ENCODE measurements at regions not wholly inside any gene's neighbourhood (a gene's known extent, or its start where the extent isn't known, plus 50 kb on each side); places are given as distances from the start of the nearest gene placed in this dataset.

DNA sequence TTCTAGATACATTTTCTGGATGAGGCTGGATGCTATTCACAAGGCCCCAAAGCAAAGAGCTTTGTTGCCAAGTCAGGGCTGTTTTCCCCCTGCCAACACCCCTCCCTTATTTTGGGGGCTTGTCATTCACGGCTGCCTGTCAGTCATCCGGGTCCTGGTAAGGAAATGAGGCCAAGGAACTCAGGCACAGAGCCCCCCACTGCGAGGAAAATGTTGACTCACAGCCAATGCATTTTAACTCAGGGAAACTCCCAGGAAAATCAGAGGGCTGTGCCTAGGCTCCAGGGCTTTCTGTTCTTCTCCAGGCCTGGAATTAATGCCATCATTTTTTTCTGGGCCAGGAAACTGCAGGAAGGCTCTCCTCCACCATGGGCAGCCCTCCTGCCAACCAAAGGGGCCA lies 241.1 kb downstream of the SMAD2 start:
- ChIA-PET CTCF (ENCODE audit: unreplicated experiment) (no interaction called here), POLR2A (no interaction called here)
- Histone ChIP-seq H3K27ac (ENCODE audit: low read depth, low read length, poor library complexity, severe bottlenecking) (no peak overlapping the region), H3K36me3 (ENCODE audit: insufficient read depth, low read length) (no peaks in the 10 kb centered on the region), H3K4me3 (ENCODE audit: low read depth, low read length, poor library complexity, severe bottlenecking) (no peak overlapping the region), H3K79me2 (ENCODE audit: insufficient read depth, low read depth, low read length) (no peaks in the 10 kb centered on the region), H4K20me1 (ENCODE audit: insufficient read depth, low read length) (no peaks in the 10 kb centered on the region), H3K9me3 (ENCODE audit: low read length) (no peaks in the 10 kb centered on the region), H3K9me2 (ENCODE audit: insufficient read depth, low read length) (no peaks in the 10 kb centered on the region), H2AFZ (ENCODE audit: low read length) (no peak overlapping the region), H3K4me2 (ENCODE audit: low read length) (no peak overlapping the region), H3K4me1 (ENCODE audit: insufficient read depth, low read length, poor library complexity, severe bottlenecking) (no peaks in the 10 kb centered on the region)
- TF ChIP-seq, protein P1, sequence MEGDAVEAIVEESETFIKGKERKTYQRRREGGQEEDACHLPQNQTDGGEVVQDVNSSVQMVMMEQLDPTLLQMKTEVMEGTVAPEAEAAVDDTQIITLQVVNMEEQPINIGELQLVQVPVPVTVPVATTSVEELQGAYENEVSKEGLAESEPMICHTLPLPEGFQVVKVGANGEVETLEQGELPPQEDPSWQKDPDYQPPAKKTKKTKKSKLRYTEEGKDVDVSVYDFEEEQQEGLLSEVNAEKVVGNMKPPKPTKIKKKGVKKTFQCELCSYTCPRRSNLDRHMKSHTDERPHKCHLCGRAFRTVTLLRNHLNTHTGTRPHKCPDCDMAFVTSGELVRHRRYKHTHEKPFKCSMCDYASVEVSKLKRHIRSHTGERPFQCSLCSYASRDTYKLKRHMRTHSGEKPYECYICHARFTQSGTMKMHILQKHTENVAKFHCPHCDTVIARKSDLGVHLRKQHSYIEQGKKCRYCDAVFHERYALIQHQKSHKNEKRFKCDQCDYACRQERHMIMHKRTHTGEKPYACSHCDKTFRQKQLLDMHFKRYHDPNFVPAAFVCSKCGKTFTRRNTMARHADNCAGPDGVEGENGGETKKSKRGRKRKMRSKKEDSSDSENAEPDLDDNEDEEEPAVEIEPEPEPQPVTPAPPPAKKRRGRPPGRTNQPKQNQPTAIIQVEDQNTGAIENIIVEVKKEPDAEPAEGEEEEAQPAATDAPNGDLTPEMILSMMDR (conservative IDR thresholded peaks at IDR 0.05; ENCODE audit: low read length) = no peak
- TF ChIP-seq EZH2phosphoT487 (IDR thresholded peaks at IDR 0.05; ENCODE audit: borderline replicate concordance, low read depth, low read length) = no peak
- intact Hi-C loops (cut with micrococcal nuclease; ENCODE audit: unreplicated experiment) = no loop called here
- BruUV-seq (replicated peaks) = no TSS peak
- DNase-seq (ENCODE audit: low spot score) = no peak

DNA sequence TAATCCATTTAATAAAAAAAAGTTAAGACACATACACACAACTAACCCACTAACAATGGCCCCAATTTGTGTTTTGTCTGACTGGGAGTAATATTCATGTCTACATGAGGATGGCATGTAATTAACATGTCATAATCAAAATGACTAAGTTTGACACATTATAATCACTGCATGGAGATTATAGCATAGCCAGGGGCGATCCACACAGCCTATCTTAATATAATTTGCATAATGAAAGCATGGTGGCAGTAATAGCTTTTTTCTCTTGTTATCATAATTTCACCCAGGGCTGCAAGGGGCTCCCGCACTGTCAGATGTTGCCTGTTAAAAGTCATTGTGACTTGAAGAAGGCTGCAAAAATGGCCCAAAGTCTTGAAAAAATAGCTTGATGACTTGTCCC lies 243.7 kb downstream of the SMAD2 start:
- TF ChIP-seq, protein P1 (conservative IDR thresholded peaks at IDR 0.05; ENCODE audit: low read length) = no peak
- no peak for TF ChIP-seq EZH2phosphoT487 (IDR thresholded peaks at IDR 0.05; ENCODE audit: borderline replicate concordance, low read depth, low read length)
- Histone ChIP-seq H3K9me3 (ENCODE audit: low read length) (no peaks in the 10 kb centered on the region), H2AFZ (ENCODE audit: low read length) (no peak overlapping the region), H3K4me3 (ENCODE audit: low read depth, low read length, poor library complexity, severe bottlenecking) (no peak overlapping the region), H3K36me3 (ENCODE audit: insufficient read depth, low read length) (no peaks in the 10 kb centered on the region), H3K4me2 (ENCODE audit: low read length) (no peak overlapping the region), H3K27ac (ENCODE audit: low read depth, low read length, poor library complexity, severe bottlenecking) (no peak overlapping the region), H4K20me1 (ENCODE audit: insufficient read depth, low read length) (no peaks in the 10 kb centered on the region), H3K79me2 (ENCODE audit: insufficient read depth, low read depth, low read length) (no peaks in the 10 kb centered on the region), H3K9me2 (ENCODE audit: insufficient read depth, low read length) (no peaks in the 10 kb centered on the region), H3K4me1 (ENCODE audit: insufficient read depth, low read length, poor library complexity, severe bottlenecking) (no peaks in the 10 kb centered on the region)
- BruUV-seq (replicated peaks) = no TSS peak
- no peak for DNase-seq (ENCODE audit: low spot score)
- intact Hi-C loops (cut with micrococcal nuclease; ENCODE audit: unreplicated experiment) = no loop called here
- ChIA-PET POLR2A (no interaction called here), CTCF (ENCODE audit: unreplicated experiment) (interaction anchor here (0.6 kb wide), 1 partner anchor 196 kb away, joined by 3 read pairs; no protein-coding TSS in a partner anchor)

DNA sequence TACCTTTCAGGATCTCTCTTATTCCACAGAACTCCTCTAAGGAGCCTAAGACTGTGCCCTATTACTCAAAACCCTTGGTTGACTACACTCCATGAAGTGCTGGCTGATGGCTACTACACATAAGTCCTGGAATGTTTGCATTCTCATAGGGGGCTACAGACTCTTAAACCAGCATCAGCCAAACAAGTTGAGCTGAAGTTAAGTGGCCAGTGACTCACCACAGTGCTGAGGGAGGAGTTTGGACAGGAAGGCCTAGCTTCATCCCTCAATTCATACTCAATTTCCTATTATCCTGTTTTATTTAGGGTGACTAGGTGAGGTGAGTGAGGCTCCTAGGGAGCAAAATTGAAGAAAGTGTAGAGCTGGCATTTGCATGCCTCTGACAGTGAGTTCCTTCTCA lies 246.7 kb downstream of the SMAD2 start:
- ChIA-PET POLR2A (interaction anchor here (0.7 kb wide), 1 partner anchor 12 kb away, joined by 4 read pairs; no protein-coding TSS in a partner anchor), CTCF (ENCODE audit: unreplicated experiment) (no interaction called here)
- no peaks in the 10 kb centered on the region for H3K79me2 ChIP-seq (ENCODE audit: insufficient read depth, low read depth, low read length)
- no peak for DNase-seq (ENCODE audit: low spot score)
- H3K4me3 ChIP-seq (ENCODE audit: low read depth, low read length, poor library complexity, severe bottlenecking) = no peak overlapping the region
- no peak for TF ChIP-seq EZH2phosphoT487 (IDR thresholded peaks at IDR 0.05; ENCODE audit: borderline replicate concordance, low read depth, low read length)
- TF ChIP-seq, protein P1 (conservative IDR thresholded peaks at IDR 0.05; ENCODE audit: low read length) = no peak
- no TSS peak for BruUV-seq (replicated peaks)
- intact Hi-C loops (cut with micrococcal nuclease; ENCODE audit: unreplicated experiment) = loop anchor here (5.0 kb wide), 1 partner anchor 249 kb away; the partner anchor contains the start of gene SMAD2
- no peaks in the 10 kb centered on the region for H3K4me1 ChIP-seq (ENCODE audit: insufficient read depth, low read length, poor library complexity, severe bottlenecking)
- H2AFZ ChIP-seq (ENCODE audit: low read length) = no peak overlapping the region
- H3K9me3 ChIP-seq (ENCODE audit: low read length) = no peaks in the 10 kb centered on the region
- no peaks in the 10 kb centered on the region for H3K9me2 ChIP-seq (ENCODE audit: insufficient read depth, low read length)
- H3K4me2 ChIP-seq (ENCODE audit: low read length) = no peak overlapping the region
- no peaks in the 10 kb centered on the region for H3K36me3 ChIP-seq (ENCODE audit: insufficient read depth, low read length)
- H3K27ac ChIP-seq (ENCODE audit: low read depth, low read length, poor library complexity, severe bottlenecking) = no peak overlapping the region
- H4K20me1 ChIP-seq (ENCODE audit: insufficient read depth, low read length) = no peaks in the 10 kb centered on the region
